ENCODE measurements at regions not wholly inside any gene's neighbourhood (a gene's known extent, or its start where the extent isn't known, plus 50 kb on each side); places are given as distances from the start of the nearest gene placed in this dataset.
A peak's percentile ranks its signal among the peaks of the same experiment; 100 is the strongest.

- WGBS (ENCODE audit: extremely low coverage, insufficient read length, low lambda C conversion rate): no CpG with 5 or more reads among the region's 3 CpGs
- H3K79me2 ChIP-seq (ENCODE audit: insufficient read depth, low read length): no peaks in the 10 kb centered on the region
- no peak overlapping the region for H3K23ac ChIP-seq (ENCODE audit: insufficient read length, low read depth, low read length)
- Mint-ChIP-seq H3K9me3 (no peaks in the 10 kb centered on the region), H3K4me3 (no peak overlapping the region), H3K4me1 (peaks cover 30 to 33% of the 10 kb centered on the region in 2 experiments), H3K27me3 (ENCODE audit: low read depth) (peaks cover 4% of the 10 kb centered on the region; the same call in 1 of the 2 replicates), H3K27ac (0 out of 7 replicates have a peak overlapping the region, but pooled peaks of 1 of the 3 experiments have one; percentile 15), H3K36me3 (ENCODE audit: insufficient read depth in 1 of 3, low read depth in 3 of 3) (no peaks in the 10 kb centered on the region; a peak in 1 of 7 replicates)
- H3K27me3 ChIP-seq (ENCODE audit: insufficient read depth, low read length): no peaks in the 10 kb centered on the region
- H3K4me2 ChIP-seq (ENCODE audit: insufficient read depth, insufficient read length, low read length): no peak overlapping the region
- no peaks in the 10 kb centered on the region for H3K23me2 ChIP-seq (ENCODE audit: insufficient read length, low read depth, low read length, poor library complexity, severe bottlenecking)
- no peak overlapping the region for H4K91ac ChIP-seq (ENCODE audit: insufficient read length, low read depth, low read length)
- H4K20me1 ChIP-seq (ENCODE audit: control insufficient read depth, insufficient read depth, insufficient read length): no peaks in the 10 kb centered on the region
- no peak overlapping the region for H3K18ac ChIP-seq (ENCODE audit: insufficient read length, low read depth, low read length)
- H2BK12ac ChIP-seq (ENCODE audit: insufficient read length, low read depth, low read length): no peak overlapping the region
- H3K27ac ChIP-seq (ENCODE audit: insufficient read length, low read depth, low read length): no peak overlapping the region
- H3K4me1 ChIP-seq (ENCODE audit: insufficient read depth, low read length): no peaks in the 10 kb centered on the region
- H3K14ac ChIP-seq (ENCODE audit: insufficient read depth, low read length): no peak overlapping the region
- no peak overlapping the region for H2BK15ac ChIP-seq (ENCODE audit: low read depth, low read length)
- H2AFZ ChIP-seq (ENCODE audit: low read length): no peak overlapping the region
- H3K4ac ChIP-seq (ENCODE audit: low read depth, low read length): no peak overlapping the region
- no peak overlapping the region for H3K56ac ChIP-seq (ENCODE audit: insufficient read length, low read depth, low read length)
- no peak overlapping the region for H4K8ac ChIP-seq (replicated peaks; ENCODE audit: insufficient read length, low read depth, low read length)
- H2BK5ac ChIP-seq (ENCODE audit: insufficient read length, low read length): no peak overlapping the region
- no peaks in the 10 kb centered on the region for H3K9me3 ChIP-seq (ENCODE audit: control insufficient read depth, low read depth, low read length)
- H2BK20ac ChIP-seq (ENCODE audit: low read depth, low read length, poor library complexity, severe bottlenecking): no peak overlapping the region
- H4K5ac ChIP-seq (ENCODE audit: insufficient read length, low read depth, low read length): no peak overlapping the region
- H2AK5ac ChIP-seq (ENCODE audit: insufficient read length, low read length): no peak overlapping the region
- H2BK120ac ChIP-seq (ENCODE audit: low read depth, low read length, poor library complexity, severe bottlenecking): no peak overlapping the region
- no peak overlapping the region for H3K9ac ChIP-seq (ENCODE audit: extremely low read depth, insufficient read length, low read length)
- no peaks in the 10 kb centered on the region for H3K79me1 ChIP-seq (ENCODE audit: insufficient read depth, low read depth, low read length, poor library complexity, severe bottlenecking)
- TF ChIP-seq, protein P1, sequence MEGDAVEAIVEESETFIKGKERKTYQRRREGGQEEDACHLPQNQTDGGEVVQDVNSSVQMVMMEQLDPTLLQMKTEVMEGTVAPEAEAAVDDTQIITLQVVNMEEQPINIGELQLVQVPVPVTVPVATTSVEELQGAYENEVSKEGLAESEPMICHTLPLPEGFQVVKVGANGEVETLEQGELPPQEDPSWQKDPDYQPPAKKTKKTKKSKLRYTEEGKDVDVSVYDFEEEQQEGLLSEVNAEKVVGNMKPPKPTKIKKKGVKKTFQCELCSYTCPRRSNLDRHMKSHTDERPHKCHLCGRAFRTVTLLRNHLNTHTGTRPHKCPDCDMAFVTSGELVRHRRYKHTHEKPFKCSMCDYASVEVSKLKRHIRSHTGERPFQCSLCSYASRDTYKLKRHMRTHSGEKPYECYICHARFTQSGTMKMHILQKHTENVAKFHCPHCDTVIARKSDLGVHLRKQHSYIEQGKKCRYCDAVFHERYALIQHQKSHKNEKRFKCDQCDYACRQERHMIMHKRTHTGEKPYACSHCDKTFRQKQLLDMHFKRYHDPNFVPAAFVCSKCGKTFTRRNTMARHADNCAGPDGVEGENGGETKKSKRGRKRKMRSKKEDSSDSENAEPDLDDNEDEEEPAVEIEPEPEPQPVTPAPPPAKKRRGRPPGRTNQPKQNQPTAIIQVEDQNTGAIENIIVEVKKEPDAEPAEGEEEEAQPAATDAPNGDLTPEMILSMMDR (conservative IDR thresholded peaks at IDR 0.05): no peak
- DNase-seq: no peak
- H3T11ph ChIP-seq (ENCODE audit: low read length): no peak overlapping the region
Observed at GRCh38 chr21:33991133-33991532, 75.5 kb upstream of the ATP5PO start.
